ENCODE measurements at regions not wholly inside any gene's neighbourhood (a gene's known extent, or its start where the extent isn't known, plus 50 kb on each side); places are given as distances from the start of the nearest gene placed in this dataset.

GRCh38 chr9:87085073-87085472, 137.8 kb upstream of the GAS1 start:
- no peak for DNase-seq (ENCODE audit: low read depth, low spot score)

GRCh38 chr9:87085521-87085920, 138.2 kb upstream of the GAS1 start:
- DNase-seq (ENCODE audit: low read depth, low spot score), result no peak

GRCh38 chr9:87086221-87086818, 139.0 kb upstream of the GAS1 start:
- DNase-seq (ENCODE audit: low read depth, low spot score), result no peak

- no peak for DNase-seq (ENCODE audit: low read depth, low spot score)
Observed at GRCh38 chr9:87087197-87087596, 139.9 kb upstream of the GAS1 start.

DNA sequence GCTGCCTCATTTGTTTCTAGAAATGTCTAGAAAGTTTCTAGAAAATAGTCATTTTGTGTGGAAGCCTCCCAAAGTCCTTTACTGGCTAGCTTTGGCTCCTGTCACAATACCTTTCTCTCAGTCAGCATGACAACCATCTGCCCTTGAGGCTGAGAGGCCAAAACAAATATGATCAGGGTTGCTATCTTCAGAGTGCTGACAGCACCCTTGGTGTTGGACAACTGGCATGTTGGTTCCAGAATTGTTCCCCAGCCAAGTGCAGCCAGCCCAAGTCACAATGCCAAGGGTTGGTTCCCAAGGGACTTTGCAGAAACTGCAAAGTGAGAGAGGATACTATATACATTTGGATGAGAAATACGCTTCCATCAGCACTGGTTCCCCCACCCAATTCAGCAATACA, 140.9 kb upstream of the GAS1 start:
- no peak for DNase-seq (ENCODE audit: low read depth, low spot score)

DNA sequence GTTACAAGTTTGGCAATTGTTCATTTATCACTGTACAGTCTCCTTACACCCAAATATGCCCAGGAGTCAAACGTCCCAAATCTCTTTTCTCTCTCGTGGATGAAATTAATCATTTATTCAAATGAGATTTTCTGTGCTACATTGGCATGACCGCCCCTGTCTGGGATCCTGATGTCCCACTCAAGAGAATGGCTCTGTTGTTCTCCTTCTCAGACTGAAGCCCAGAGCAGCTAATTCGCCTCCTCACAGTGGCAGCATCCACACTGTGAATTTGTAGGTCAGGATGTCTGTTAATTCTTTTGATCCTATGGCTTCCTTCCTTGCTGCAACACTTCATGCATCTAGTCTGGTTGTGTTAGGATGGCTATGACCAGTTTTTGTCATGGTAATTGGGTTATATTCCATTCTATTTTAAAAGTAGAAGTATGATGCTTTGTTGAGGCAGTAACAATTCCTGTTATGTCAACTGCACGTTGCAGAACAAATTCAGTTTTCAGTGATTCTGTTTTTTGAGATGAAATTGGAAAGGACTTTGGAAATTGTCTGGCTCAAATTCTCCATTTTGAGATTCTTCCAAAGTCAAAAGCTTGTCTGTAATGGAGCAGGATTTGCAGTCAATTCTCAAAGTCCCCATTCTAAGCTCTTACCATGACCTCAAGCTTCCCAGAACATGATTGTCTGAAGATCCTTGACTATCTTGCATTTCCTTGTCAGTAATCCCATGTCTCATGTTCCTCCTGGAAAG, 141.5 kb upstream of the GAS1 start:
- no peak for DNase-seq (ENCODE audit: low read depth, low spot score)

- no peak for DNase-seq (ENCODE audit: low read depth, low spot score)
Observed at GRCh38 chr9:87089506-87089905, 142.2 kb upstream of the GAS1 start.

DNA sequence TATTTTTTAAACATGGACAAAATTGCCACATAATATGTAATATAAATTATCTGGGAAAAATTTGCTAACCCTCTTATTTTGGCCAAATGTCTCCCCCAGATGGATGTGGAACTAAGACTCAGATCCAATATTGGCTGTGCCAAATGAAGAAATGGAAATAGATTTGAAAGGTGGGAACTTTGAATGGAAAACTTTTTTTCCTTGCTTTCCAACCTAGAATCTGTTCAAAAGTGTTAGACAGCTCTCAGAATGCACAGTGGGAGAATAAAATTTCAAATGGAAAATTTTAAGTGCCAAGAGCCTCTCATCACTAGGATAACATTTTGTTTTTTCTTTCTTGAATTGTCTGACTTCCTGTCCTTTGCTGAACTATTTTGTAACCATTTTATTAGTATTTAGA, 142.6 kb upstream of the GAS1 start:
- DNase-seq (ENCODE audit: low read depth, low spot score), result no peak

DNA sequence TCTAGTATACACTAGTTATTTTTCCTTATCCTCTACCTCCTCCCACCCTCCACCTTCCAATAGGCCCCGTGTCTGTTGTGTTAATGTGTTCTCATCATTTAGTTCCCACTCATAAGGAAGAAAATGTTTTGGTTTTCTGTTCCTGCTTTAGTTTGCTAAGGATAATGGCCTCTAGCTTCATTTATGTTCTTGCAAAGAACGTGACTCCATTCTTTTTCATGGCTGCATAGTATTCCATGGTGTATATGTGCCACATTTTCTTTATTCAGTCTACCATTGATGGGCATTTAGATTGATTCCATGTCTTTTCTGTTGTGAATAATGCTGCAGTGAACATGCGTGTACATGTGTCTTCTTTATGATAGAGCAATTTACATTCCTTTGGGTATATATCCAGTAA, 146.5 kb upstream of the GAS1 start:
- no peak for DNase-seq (ENCODE audit: low read depth, low spot score)

DNA sequence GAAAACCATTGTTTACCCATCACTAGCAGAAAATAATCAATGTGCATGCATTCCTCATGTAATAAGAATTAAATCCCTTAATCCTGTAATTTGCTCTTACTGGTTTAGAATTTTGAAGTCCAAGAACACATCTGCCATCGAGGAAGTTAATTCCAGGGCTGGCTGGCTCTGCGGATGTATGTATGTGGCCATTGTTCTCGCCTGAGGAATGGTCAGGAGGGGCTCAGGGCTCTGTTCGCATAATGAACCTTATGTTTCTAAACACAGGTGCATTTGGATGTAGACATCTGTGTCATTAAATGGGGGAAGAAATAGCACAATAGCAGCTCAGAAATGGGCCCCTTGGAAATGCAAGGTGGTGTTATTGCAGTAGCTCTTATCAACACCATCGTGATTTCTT, 148.6 kb upstream of the GAS1 start:
- DNase-seq (ENCODE audit: low read depth, low spot score), result no peak

DNA sequence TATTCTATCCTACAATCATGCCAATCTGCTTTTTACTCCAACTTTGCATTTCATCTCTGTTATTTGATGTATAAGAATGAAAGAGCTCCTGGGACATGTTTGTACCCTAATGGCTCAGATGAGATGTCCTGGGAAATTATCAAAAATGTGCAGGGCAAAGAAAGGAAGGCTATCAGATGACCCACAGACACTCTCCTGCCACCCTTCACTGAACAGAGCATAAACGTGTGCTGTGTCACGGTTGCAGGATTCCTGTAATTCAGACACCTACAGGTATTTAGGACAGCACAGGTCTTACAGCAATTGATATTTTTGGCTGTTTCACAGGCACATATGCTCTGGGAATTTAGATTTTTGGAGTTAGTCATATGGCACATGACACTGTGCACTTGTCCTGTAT, 149.2 kb upstream of the GAS1 start:
- DNase-seq (ENCODE audit: low read depth, low spot score), result no peak

- no peak for DNase-seq (ENCODE audit: low read depth, low spot score)
Observed at GRCh38 chr9:87097238-87097637, 149.9 kb upstream of the GAS1 start.

GRCh38 chr9:87099407-87099806, 152.1 kb upstream of the GAS1 start:
- DNase-seq (ENCODE audit: low read depth, low spot score), result no peak

DNA sequence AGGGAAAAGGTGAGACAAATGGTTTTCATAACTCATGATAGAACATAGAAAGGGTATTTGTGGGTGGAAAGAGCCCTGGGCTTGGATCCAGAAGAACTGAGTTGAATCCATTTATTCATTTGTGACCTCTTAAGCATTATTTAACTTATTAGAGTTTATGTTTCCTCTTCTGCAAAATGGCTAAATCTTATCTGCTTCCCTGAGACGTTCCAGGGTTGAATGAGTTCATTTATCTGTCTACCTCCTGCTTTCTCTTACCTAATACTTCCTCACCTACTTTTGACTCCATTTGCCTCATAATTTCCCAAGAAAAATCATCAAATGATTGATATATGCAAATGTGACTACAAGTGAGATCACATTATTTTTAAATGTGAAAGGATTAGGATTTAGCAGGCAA, 152.7 kb upstream of the GAS1 start:
- DNase-seq (ENCODE audit: low read depth, low spot score), result no peak

DNA sequence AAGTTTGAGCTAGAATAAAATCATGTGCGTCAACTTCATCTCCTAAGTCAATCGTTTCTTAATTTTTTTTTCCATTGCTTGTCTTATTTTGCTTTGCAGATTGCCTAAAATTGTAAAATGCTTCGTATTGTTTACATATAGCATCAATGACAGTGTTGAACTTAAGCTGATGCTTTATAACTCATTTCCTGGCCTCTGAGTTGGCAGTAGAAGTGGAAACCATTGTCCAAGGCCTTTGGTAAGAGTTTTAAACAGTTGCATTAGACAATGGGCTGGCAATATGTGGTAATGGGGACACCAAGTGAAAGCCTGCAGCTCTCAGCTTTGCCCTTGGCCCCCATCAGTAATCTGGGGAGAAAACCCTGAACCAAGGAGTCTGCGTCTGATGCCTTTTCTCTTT, 154.8 kb upstream of the GAS1 start:
- no peak for DNase-seq (ENCODE audit: low read depth, low spot score)

GRCh38 chr9:87107072-87107471, 159.8 kb upstream of the GAS1 start:
- peak; percentile 28 for DNase-seq (ENCODE audit: low read depth, low spot score)

DNA sequence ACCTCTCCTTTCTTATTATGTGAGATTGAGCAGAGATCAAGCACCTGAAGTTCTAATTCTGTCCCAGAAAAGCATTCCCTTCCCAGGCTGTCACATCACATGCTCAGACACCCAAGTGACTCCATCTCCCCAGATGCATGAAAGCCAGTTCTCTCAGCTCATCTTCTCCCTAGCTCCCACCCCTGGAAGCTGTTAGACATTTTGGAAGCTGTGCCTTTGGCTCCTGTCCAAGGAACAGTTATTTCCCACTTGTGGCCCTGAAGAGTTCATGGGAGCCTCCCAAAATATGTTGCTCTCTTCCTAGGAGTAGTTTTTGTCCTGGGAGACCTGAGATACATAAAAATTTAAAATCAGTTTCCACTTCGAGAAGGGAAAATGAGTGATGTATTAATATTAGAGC, 161.4 kb upstream of the GAS1 start:
- DNase-seq (ENCODE audit: low read depth, low spot score), result no peak

DNA sequence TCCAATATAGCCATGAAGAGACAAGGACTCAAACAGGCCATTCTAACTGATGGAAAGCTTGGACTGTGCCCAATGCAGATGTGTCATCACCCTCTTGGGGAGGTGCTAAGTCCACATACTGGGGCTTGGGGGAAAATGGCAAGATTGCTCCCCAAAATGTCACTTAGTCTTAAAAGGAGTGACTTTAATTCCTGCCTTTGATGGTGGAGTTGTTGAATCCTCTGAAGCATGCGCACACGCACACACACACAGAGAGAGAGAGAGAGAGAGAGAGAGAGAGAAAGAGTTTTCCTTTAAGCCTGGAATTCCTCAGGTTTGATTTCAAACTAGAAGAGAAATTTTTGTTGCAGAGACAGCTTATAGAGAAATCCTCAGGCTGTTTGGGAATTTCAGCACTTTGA, 161.9 kb upstream of the GAS1 start:
- no peak for DNase-seq (ENCODE audit: low read depth, low spot score)

- DNase-seq (ENCODE audit: low read depth, low spot score), result no peak
Observed at GRCh38 chr9:87109851-87110250, 162.5 kb upstream of the GAS1 start.

DNA sequence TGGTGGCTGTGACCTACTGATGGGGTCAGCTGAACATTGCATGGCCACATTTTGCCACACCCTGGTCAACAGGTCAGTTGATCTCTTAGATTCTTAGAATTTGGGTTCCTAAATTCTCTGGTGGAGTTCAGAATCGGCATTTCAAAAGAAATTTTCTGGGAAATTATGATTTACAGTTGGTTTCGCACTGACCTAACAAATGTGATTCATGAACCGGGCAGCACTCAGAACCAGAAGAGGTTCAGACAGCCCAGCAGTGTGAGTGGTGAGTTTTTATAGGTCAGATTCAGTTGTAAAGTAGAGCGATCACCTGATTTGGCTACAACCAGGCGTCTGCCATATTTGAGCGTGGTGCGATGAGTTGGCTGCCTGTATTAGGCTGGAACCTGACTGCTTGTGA, 163.7 kb upstream of the GAS1 start:
- DNase-seq (ENCODE audit: low read depth, low spot score), result no peak

DNA sequence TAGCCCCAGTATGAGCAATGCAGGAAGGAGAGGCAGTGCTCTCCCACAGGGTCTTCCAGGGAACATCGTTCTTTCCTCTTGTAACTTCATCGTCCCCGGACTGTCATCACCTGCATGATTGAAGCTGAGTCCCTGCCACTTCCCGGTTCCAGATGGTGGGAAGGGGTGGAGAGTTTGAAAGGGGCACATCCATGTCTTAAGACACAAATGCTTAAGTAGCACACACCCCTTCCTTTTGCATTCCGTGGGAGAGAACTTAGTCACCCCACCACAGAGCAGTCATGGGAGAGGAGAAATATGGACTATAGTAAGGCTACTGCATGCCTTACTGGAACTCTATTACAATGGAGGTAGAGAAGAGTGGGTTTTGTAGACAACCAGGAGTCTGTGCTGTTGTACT, 165.3 kb upstream of the GAS1 start:
- DNase-seq (ENCODE audit: low read depth, low spot score), result no peak

- no peak for DNase-seq (ENCODE audit: low read depth, low spot score)
Observed at GRCh38 chr9:87113874-87114273, 166.6 kb upstream of the GAS1 start.

GRCh38 chr9:87115785-87116184, 168.5 kb upstream of the GAS1 start:
- DNase-seq (ENCODE audit: low read depth, low spot score), result no peak

DNA sequence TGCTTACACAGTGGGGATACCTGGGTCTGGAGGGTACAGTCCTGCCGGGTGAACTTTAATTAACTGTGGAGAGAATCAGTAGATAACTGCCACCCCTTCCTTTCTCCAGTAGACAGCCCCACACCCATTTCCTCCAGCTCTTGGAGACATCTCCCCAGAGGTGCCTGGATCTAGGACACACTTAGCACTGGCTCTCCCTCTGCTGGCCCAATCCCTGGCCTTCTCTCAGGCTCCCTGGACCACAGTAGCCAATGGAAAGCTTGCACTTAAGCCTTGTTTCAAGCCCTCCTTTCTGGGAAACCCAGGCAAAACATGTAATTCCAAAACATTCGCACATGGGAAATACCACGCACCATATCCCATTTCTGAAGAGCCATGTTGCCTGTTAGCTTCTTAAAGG, 169.2 kb upstream of the GAS1 start:
- DNase-seq (ENCODE audit: low read depth, low spot score), result no peak

Data from iPS DF 19.7 (cell line).